Mesodermal cell (in vitro differentiated cells): ENCODE measurements at regions not wholly inside any gene's neighbourhood (a gene's known extent, or its start where the extent isn't known, plus 50 kb on each side); places are given as distances from the start of the nearest gene placed in this dataset.

ENCODE experiments used
- H3K27ac ChIP-seq: 2 replicates; pipeline ENCODE4 v1.7.0; 2013; ENCODE audit warnings: mild to moderate bottlenecking, low read depth, low read length, moderate library complexity; ENCODE audit not compliant: severe bottlenecking
- H3K36me3 ChIP-seq: 2 replicates; pipeline ENCODE4 v1.7.1; 2013; ENCODE audit warnings: mild to moderate bottlenecking, low read length, moderate library complexity; ENCODE audit not compliant: control insufficient read depth, insufficient read depth
- H3K4me1 ChIP-seq: one replicate; pipeline ENCODE4 v1.7.1; 2013; ENCODE audit warnings: mild to moderate bottlenecking, low read length; ENCODE audit not compliant: insufficient read depth, control insufficient read depth, poor library complexity, severe bottlenecking
- H3K4me3 ChIP-seq: 2 replicates; pipeline ENCODE4 v1.7.0; 2013; ENCODE audit warnings: low read length, control low read depth, mild to moderate bottlenecking; ENCODE audit not compliant: insufficient read depth, poor library complexity, severe bottlenecking; ENCODE audit errors: extremely low read depth
- H3K9me3 ChIP-seq: 2 replicates; pipeline ENCODE4 v1.7.1; 2013; ENCODE audit warnings: mild to moderate bottlenecking, low read length, moderate library complexity; ENCODE audit not compliant: control insufficient read depth
- WGBS, 2 experiments: methylation state at CpG; one replicate each; pipeline ENCODE4 v1.1.5; 2013; ENCODE audit warnings: missing lambda C conversion rate in 2 of 2; ENCODE audit not compliant: insufficient coverage in 2 of 2; 5-methylcytosine and 5-hydroxymethylcytosine counted together

- 98 to 100% methylated on average over 3 to 4 of the region's 5 CpGs for WGBS, 2 experiments
- H3K4me1 ChIP-seq: no peaks in the 10 kb centered on the region
Measured at GRCh38 chr14:88999137-88999536, 174.7 kb downstream of the TTC8 start.

GRCh38 chr14:89000007-89000942 is 175.8 kb downstream of the TTC8 start:
- Histone ChIP-seq H3K4me3 (no peak overlapping the region), H3K27ac (no peak overlapping the region), H3K36me3 (no peaks in the 10 kb centered on the region), H3K9me3 (no peaks in the 10 kb centered on the region), H3K4me1 (no peaks in the 10 kb centered on the region)
- WGBS, 2 experiments: 80 to 86% methylated on average over 8 to 9 of the region's 9 CpGs

More at GRCh38 chr14:88999137-88999536, 174.7 kb downstream of the TTC8 start:
- H3K4me3 ChIP-seq: no peak overlapping the region
- H3K36me3 ChIP-seq: no peaks in the 10 kb centered on the region
- no peaks in the 10 kb centered on the region for H3K9me3 ChIP-seq
- H3K27ac ChIP-seq: no peak overlapping the region

GRCh38 chr14:89004166-89004565 is 179.7 kb downstream of the TTC8 start:
- Histone ChIP-seq H3K4me1 (no peaks in the 10 kb centered on the region), H3K4me3 (no peak overlapping the region), H3K9me3 (no peaks in the 10 kb centered on the region), H3K36me3 (no peaks in the 10 kb centered on the region), H3K27ac (no peak overlapping the region)

GRCh38 chr14:89007906-89008305 is 183.5 kb downstream of the TTC8 start:
- H3K27ac ChIP-seq: no peak overlapping the region
- no peaks in the 10 kb centered on the region for H3K9me3 ChIP-seq
- no peaks in the 10 kb centered on the region for H3K4me1 ChIP-seq
- no peak overlapping the region for H3K4me3 ChIP-seq
- H3K36me3 ChIP-seq: no peaks in the 10 kb centered on the region

- Histone ChIP-seq H3K4me3 (no peak overlapping the region), H3K27ac (no peak overlapping the region), H3K36me3 (no peaks in the 10 kb centered on the region), H3K4me1 (no peaks in the 10 kb centered on the region), H3K9me3 (no peaks in the 10 kb centered on the region)
- 89 to 91% methylated on average over 4 to 7 of the region's 10 CpGs for WGBS, 2 experiments
Measured at GRCh38 chr14:89011355-89012281, 187.2 kb downstream of the TTC8 start.

- H3K4me3 ChIP-seq: no peak overlapping the region
- no peak overlapping the region for H3K27ac ChIP-seq
- H3K4me1 ChIP-seq: no peaks in the 10 kb centered on the region
- no peaks in the 10 kb centered on the region for H3K36me3 ChIP-seq
- no peaks in the 10 kb centered on the region for H3K9me3 ChIP-seq
- WGBS, 2 experiments: 89 to 97% methylated on average over 4 to 6 of the region's 14 CpGs
Measured at GRCh38 chr14:89012282-89013097, 188.0 kb downstream of the TTC8 start.

GRCh38 chr14:89013098-89013504 is 188.7 kb downstream of the TTC8 start:
- Histone ChIP-seq H3K27ac (no peak overlapping the region), H3K36me3 (no peaks in the 10 kb centered on the region), H3K9me3 (no peaks in the 10 kb centered on the region), H3K4me1 (no peaks in the 10 kb centered on the region), H3K4me3 (no peak overlapping the region)
- 66 to 71% methylated on average over 4 to 6 of the region's 7 CpGs for WGBS, 2 experiments

- Histone ChIP-seq H3K4me3 (no peak overlapping the region), H3K36me3 (no peaks in the 10 kb centered on the region), H3K27ac (no peak overlapping the region), H3K4me1 (no peaks in the 10 kb centered on the region), H3K9me3 (no peaks in the 10 kb centered on the region)
- 79 to 96% methylated on average over 10 of the region's 11 CpGs for WGBS, 2 experiments
Measured at GRCh38 chr14:89013698-89014568, 189.5 kb downstream of the TTC8 start.

GRCh38 chr14:89014569-89014850 is 190.1 kb downstream of the TTC8 start:
- H3K36me3 ChIP-seq: no peaks in the 10 kb centered on the region
- WGBS, 2 experiments: 100% methylated on average over 1 of the region's 2 CpGs; no CpG with 5 or more reads in 1 of the 2 experiments
- H3K4me3 ChIP-seq: no peak overlapping the region
- no peak overlapping the region for H3K27ac ChIP-seq
- no peaks in the 10 kb centered on the region for H3K9me3 ChIP-seq
- no peaks in the 10 kb centered on the region for H3K4me1 ChIP-seq

- Histone ChIP-seq H3K9me3 (no peaks in the 10 kb centered on the region), H3K4me3 (no peak overlapping the region), H3K36me3 (no peaks in the 10 kb centered on the region), H3K4me1 (no peaks in the 10 kb centered on the region), H3K27ac (no peak overlapping the region)
- 100% methylated on average over 1 of the region's 1 CpG for WGBS, 2 experiments
Measured at GRCh38 chr14:89015016-89015415, 190.6 kb downstream of the TTC8 start.
